ENCODE measurements at regions not wholly inside any gene's neighbourhood (a gene's known extent, or its start where the extent isn't known, plus 50 kb on each side); places are given as distances from the start of the nearest gene placed in this dataset.

DNA sequence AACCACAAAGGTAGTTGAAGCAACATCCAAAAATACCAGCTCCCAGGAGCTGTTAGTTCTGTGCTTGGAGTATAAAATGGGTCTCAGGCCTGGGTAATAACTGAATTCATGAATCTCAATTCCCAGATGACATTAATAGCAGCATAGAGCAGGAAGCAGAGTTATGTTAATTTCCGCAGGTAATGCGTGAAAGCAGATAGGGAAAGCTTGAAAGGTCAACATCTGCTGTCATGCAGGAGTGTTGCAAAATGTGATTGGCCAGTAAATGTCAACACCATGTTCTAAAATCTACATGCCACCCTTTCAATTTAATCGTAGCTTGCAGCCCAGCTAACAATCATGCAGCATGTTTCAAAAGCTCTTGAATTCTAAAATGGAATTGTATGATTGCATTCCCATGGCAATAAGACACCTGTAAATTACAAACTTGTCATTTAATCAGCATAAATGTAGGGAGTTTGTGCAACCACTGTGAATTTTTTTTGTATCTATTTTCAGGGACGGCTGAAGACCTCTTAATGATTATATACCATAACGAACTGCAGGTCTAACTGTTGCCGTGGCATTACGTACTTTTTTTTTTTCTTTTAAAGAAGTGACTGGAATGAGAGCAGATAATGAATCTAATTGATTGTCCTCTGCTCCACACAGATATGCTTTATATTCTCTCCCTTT, 635.8 kb upstream of the FOXG1 start:
- no peak for DNase-seq
- no peak overlapping the region for H3K27ac ChIP-seq
- H3K27me3 ChIP-seq: no peaks in the 10 kb centered on the region
- H3K36me3 ChIP-seq (ENCODE audit: low read depth, missing control alignments): no peaks in the 10 kb centered on the region
- no peak for TF ChIP-seq POLR2A (IDR thresholded peaks at IDR 0.05)
- TF ChIP-seq, protein P1, sequence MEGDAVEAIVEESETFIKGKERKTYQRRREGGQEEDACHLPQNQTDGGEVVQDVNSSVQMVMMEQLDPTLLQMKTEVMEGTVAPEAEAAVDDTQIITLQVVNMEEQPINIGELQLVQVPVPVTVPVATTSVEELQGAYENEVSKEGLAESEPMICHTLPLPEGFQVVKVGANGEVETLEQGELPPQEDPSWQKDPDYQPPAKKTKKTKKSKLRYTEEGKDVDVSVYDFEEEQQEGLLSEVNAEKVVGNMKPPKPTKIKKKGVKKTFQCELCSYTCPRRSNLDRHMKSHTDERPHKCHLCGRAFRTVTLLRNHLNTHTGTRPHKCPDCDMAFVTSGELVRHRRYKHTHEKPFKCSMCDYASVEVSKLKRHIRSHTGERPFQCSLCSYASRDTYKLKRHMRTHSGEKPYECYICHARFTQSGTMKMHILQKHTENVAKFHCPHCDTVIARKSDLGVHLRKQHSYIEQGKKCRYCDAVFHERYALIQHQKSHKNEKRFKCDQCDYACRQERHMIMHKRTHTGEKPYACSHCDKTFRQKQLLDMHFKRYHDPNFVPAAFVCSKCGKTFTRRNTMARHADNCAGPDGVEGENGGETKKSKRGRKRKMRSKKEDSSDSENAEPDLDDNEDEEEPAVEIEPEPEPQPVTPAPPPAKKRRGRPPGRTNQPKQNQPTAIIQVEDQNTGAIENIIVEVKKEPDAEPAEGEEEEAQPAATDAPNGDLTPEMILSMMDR (IDR thresholded peaks at IDR 0.05): no peak
- WGBS, 2 donors: 67 to 71% methylated on average over 7 of the region's 7 CpGs
- no peak overlapping the region for H3K4me3 ChIP-seq
- no peaks in the 10 kb centered on the region for H3K4me1 ChIP-seq
- no peaks in the 10 kb centered on the region for H3K9me3 ChIP-seq
- intact Hi-C loops (cut with DNase I; ENCODE audit: low total_unique reads): no loop called here

DNA sequence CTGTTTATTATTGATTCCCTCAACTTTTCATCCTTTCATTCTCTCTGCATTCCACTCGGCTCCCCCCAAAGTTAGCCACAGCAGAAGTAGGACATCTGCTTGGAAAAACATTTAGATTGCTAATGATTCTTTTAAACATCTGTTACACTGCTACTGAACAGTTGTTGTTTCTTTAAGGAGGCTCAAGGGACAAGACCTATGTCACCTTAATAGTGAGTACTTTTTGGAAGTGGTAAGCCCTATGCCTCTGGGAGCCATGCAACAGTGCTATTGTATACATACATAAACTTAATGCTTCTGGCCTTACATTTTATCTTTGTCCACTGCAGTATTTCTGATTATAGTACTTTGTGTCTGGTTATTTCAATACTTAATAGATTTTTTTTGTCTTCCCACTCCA, 628.2 kb upstream of the FOXG1 start:
- H3K27me3 ChIP-seq: no peaks in the 10 kb centered on the region
- TF ChIP-seq, protein P1 (IDR thresholded peaks at IDR 0.05): no peak
- TF ChIP-seq POLR2A (IDR thresholded peaks at IDR 0.05): no peak
- H3K4me3 ChIP-seq: no peak overlapping the region
- H3K9me3 ChIP-seq: no peaks in the 10 kb centered on the region
- no peaks in the 10 kb centered on the region for H3K4me1 ChIP-seq
- 43 to 70% methylated on average over 1 of the region's 1 CpG for WGBS, 2 donors
- no peak for DNase-seq
- intact Hi-C loops (cut with DNase I; ENCODE audit: low total_unique reads): no loop called here
- no peaks in the 10 kb centered on the region for H3K36me3 ChIP-seq (ENCODE audit: low read depth, missing control alignments)
- no peak overlapping the region for H3K27ac ChIP-seq

DNA sequence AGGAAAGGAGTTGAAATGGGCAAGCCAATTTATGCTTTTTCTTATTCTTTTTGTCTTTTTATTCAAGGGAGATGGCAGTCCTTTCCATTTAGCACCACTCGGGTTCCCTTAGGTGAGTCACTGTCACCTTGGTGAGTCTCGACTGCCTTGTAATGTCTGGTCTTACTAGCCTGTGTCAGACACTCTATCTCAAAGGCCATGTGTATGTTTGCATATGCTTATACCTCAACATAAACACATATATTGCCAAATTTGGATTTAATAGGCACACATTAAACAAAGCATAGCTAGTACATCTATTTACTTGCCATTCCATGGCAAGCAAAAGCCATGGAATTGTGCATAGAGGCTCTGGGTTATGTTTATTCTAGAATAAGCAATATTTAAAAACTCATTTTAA, 624.9 kb upstream of the FOXG1 start:
- no peak for DNase-seq
- no peak for TF ChIP-seq POLR2A (IDR thresholded peaks at IDR 0.05)
- TF ChIP-seq, protein P1 (IDR thresholded peaks at IDR 0.05): no peak
- Histone ChIP-seq H3K4me1 (no peaks in the 10 kb centered on the region), H3K27ac (no peak overlapping the region), H3K27me3 (no peaks in the 10 kb centered on the region), H3K4me3 (no peak overlapping the region), H3K9me3 (no peaks in the 10 kb centered on the region), H3K36me3 (ENCODE audit: low read depth, missing control alignments) (no peaks in the 10 kb centered on the region)
- intact Hi-C loops (cut with DNase I; ENCODE audit: low total_unique reads): no loop called here
- 94 to 98% methylated on average over 2 of the region's 2 CpGs for WGBS, 2 donors

- H3K9me3 ChIP-seq: no peaks in the 10 kb centered on the region
- intact Hi-C loops (cut with DNase I; ENCODE audit: low total_unique reads): no loop called here
- H3K27ac ChIP-seq: no peak overlapping the region
- DNase-seq: no peak
- H3K4me3 ChIP-seq: no peak overlapping the region
- H3K27me3 ChIP-seq: no peaks in the 10 kb centered on the region
- H3K36me3 ChIP-seq (ENCODE audit: low read depth, missing control alignments): no peaks in the 10 kb centered on the region
- WGBS, 2 donors: 13 to 22% methylated on average over 3 of the region's 3 CpGs
- TF ChIP-seq, protein P1 (IDR thresholded peaks at IDR 0.05): no peak
- no peak for TF ChIP-seq POLR2A (IDR thresholded peaks at IDR 0.05)
- H3K4me1 ChIP-seq: no peaks in the 10 kb centered on the region
Measured at GRCh38 chr14:28142400-28143015, 624.1 kb upstream of the FOXG1 start.

DNA sequence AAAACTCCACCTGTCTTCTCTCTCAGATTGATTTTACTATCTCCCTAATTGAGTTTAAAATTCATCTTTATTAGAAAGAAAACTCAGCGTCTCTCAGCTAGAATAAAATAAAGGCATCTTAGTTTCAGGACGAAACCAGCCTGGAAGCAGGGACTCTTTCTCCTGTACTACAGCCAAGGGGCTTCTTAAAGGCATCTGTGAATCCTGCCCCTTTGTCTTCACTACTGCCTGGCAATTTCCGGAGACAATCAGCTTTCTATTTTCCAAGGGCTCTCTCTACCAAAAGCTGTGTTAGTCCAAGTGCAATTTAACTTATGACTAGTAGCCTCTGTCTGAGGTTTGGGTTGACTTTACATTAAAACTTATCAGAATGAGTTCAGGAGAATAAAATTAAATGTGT, 623.3 kb upstream of the FOXG1 start:
- no peak overlapping the region for H3K4me3 ChIP-seq
- no peak overlapping the region for H3K27ac ChIP-seq
- no peaks in the 10 kb centered on the region for H3K36me3 ChIP-seq (ENCODE audit: low read depth, missing control alignments)
- H3K9me3 ChIP-seq: no peaks in the 10 kb centered on the region
- no peak for TF ChIP-seq POLR2A (IDR thresholded peaks at IDR 0.05)
- TF ChIP-seq, protein P1 (IDR thresholded peaks at IDR 0.05): no peak
- intact Hi-C loops (cut with DNase I; ENCODE audit: low total_unique reads): no loop called here
- WGBS, 2 donors: 21 to 31% methylated on average over 3 of the region's 3 CpGs
- no peaks in the 10 kb centered on the region for H3K27me3 ChIP-seq
- DNase-seq: no peak
- no peaks in the 10 kb centered on the region for H3K4me1 ChIP-seq
